IMR-90 (cell line): ENCODE measurements at regions not wholly inside any gene's neighbourhood (a gene's known extent, or its start where the extent isn't known, plus 50 kb on each side); places are given as distances from the start of the nearest gene placed in this dataset.

Experiments
- ATAC-seq: fragments of 200-7000 bp; cut with Tn5 transposase; 2 replicates; pipeline ENCODE4 v1.9.1; 2020; ENCODE audit warnings: low read depth, mild to moderate bottlenecking, moderate library complexity
- BruUV-seq: library from RNA; stranded (reverse); fragments of 400-500 nt; replicated peaks from 2 replicates; lab custom pipeline; 2021; lab: Mats Ljungman, UMichigan
- CTCF ChIA-PET: fragments of 300-600 bp; formaldehyde crosslinking; extraction: SDS; loops from one replicate; lab custom pipeline; 2021; ENCODE audit warnings: antibody characterized with exemption; lab: Yijun Ruan, JAX
- POLR2A ChIA-PET: fragments of 300-600 bp; sonication (Branson Sonifier 250); formaldehyde crosslinking; loops from one replicate; lab custom pipeline; 2022; ENCODE audit warnings: antibody characterized with exemption; ENCODE audit not compliant: unreplicated experiment; lab: Charles Lee
- DNase-seq: peaks from one replicate; pipeline ENCODE4 v3.0.0; 2013
- H2AFZ ChIP-seq: replicated peaks from 2 replicates; pipeline ENCODE3; 2013; ENCODE audit warnings: low read length, mild to moderate bottlenecking; ENCODE audit not compliant: poor library complexity
- H2AK5ac ChIP-seq: 2 replicates; pipeline ENCODE4 v1.6.1; 2013; ENCODE audit warnings: low read depth, low read length, inconsistent platforms
- H2AK9ac ChIP-seq: replicated peaks from 2 replicates; pipeline ENCODE3; 2013; ENCODE audit warnings: mild to moderate bottlenecking, low read depth, low read length, moderate library complexity; ENCODE audit not compliant: poor library complexity
- H2BK120ac ChIP-seq: 2 replicates; pipeline ENCODE4 v1.6.1; 2013; ENCODE audit warnings: low read depth, low read length, inconsistent platforms
- H2BK15ac ChIP-seq: 3 replicates; pipeline ENCODE4 v1.6.1; 2013; ENCODE audit warnings: low read depth, low read length, inconsistent platforms
- H2BK20ac ChIP-seq: 2 replicates; pipeline ENCODE4 v1.6.1; 2013; ENCODE audit warnings: low read depth, mild to moderate bottlenecking, inconsistent platforms, low read length, moderate library complexity
- H2BK5ac ChIP-seq: 2 replicates; pipeline ENCODE4 v1.6.1; 2013; ENCODE audit warnings: mild to moderate bottlenecking, low read depth, low read length, inconsistent platforms; ENCODE audit not compliant: poor library complexity, severe bottlenecking
- H3K14ac ChIP-seq: replicated peaks from 2 replicates; pipeline ENCODE4 v1.6.1; 2013; ENCODE audit warnings: low read depth, low read length, inconsistent platforms
- H3K18ac ChIP-seq: 2 replicates; pipeline ENCODE4 v1.6.1; 2013; ENCODE audit warnings: low read depth, low read length, control low read depth
- H3K23ac ChIP-seq: 2 replicates; pipeline ENCODE4 v1.6.1; 2013; ENCODE audit warnings: low read depth, low read length, inconsistent platforms
- H3K27ac ChIP-seq: 2 replicates; pipeline ENCODE4 v1.5.1; 2013; ENCODE audit warnings: mild to moderate bottlenecking, control low read depth, low read length; ENCODE audit not compliant: insufficient read depth
- H3K27me3 ChIP-seq: 2 replicates; pipeline ENCODE4 v1.6.1; 2013; ENCODE audit warnings: low read length; ENCODE audit not compliant: control insufficient read depth, insufficient read depth
- H3K36me3 ChIP-seq: 2 replicates; pipeline ENCODE4 v1.6.1; 2013; ENCODE audit warnings: low read length, mixed read lengths; ENCODE audit not compliant: control insufficient read depth, insufficient read depth
- H3K4ac ChIP-seq: 2 replicates; pipeline ENCODE4 v1.6.1; 2013; ENCODE audit warnings: low read depth, low read length, inconsistent platforms
- H3K4me1 ChIP-seq: 2 replicates; pipeline ENCODE4 v1.6.1; 2013; ENCODE audit warnings: low read length, mixed read lengths; ENCODE audit not compliant: control insufficient read depth, insufficient read depth
- H3K4me2 ChIP-seq: 2 replicates; pipeline ENCODE4 v1.6.1; 2013; ENCODE audit warnings: low read depth, mild to moderate bottlenecking, control low read depth, low read length, moderate library complexity
- H3K4me3 ChIP-seq: 2 replicates; pipeline ENCODE4 v1.5.1; 2013; ENCODE audit warnings: low read depth, mild to moderate bottlenecking, control low read depth, low read length, moderate library complexity; ENCODE audit not compliant: insufficient read depth
- H3K56ac ChIP-seq: 2 replicates; pipeline ENCODE4 v1.6.1; 2013; ENCODE audit warnings: low read length, inconsistent platforms; ENCODE audit not compliant: insufficient read depth; ENCODE audit errors: extremely low read depth
- H3K79me1 ChIP-seq, 2 experiments: 2 replicates each; pipeline ENCODE4 v1.6.1; 2013; ENCODE audit warnings: low read length in 2 of 2, inconsistent platforms in 1 of 2, low read depth in 1 of 2
- H3K9ac ChIP-seq: 2 replicates; pipeline ENCODE4 v1.6.1; 2013; ENCODE audit warnings: low read depth, low read length, control low read depth
- H3K9me1 ChIP-seq: 2 replicates; pipeline ENCODE4 v1.6.1; 2013; ENCODE audit warnings: low read length, inconsistent platforms; ENCODE audit not compliant: insufficient read depth
- H3K9me3 ChIP-seq: 2 replicates; pipeline ENCODE4 v1.6.1; 2013; ENCODE audit warnings: low read length; ENCODE audit not compliant: control insufficient read depth, insufficient read depth
- H4K20me1 ChIP-seq: 2 replicates; pipeline ENCODE4 v1.6.1; 2013; ENCODE audit warnings: low read length, inconsistent platforms; ENCODE audit not compliant: insufficient read depth
- H4K5ac ChIP-seq: 2 replicates; pipeline ENCODE4 v1.6.1; 2013; ENCODE audit warnings: mild to moderate bottlenecking, low read depth, low read length, control low read depth
- H4K8ac ChIP-seq, 2 experiments: 2 replicates each; pipeline ENCODE4 v1.6.1; 2013; ENCODE audit warnings: low read depth in 2 of 2, low read length in 2 of 2, control low read depth in 1 of 2, inconsistent platforms in 1 of 2
- H4K91ac ChIP-seq: 2 replicates; pipeline ENCODE4 v1.6.1; 2013; ENCODE audit warnings: low read depth, low read length, inconsistent platforms; ENCODE audit not compliant: insufficient read depth
- BHLHE40 ChIP-seq: fragments of 150-350 bp; IDR thresholded peaks from 2 replicates; pipeline ENCODE4 v1.6.1; 2016; ENCODE audit warnings: mild to moderate bottlenecking, low read depth, low read length
- CHD1 ChIP-seq: IDR thresholded peaks from 2 replicates; pipeline ENCODE4 v1.6.1; 2012; ENCODE audit warnings: low read depth, low read length, improper control_type of control experiment
- ELK1 ChIP-seq: fragments of 150-350 bp; IDR thresholded peaks from 2 replicates; pipeline ENCODE4 v1.6.1; 2016; ENCODE audit warnings: low read depth, mild to moderate bottlenecking, low read length, moderate library complexity, borderline replicate concordance
- FOS ChIP-seq: fragments of 150-350 bp; IDR thresholded peaks from 2 replicates; pipeline ENCODE4 v1.6.1; 2016; ENCODE audit warnings: low read depth, low read length
- NFE2L2 ChIP-seq: fragments of 150-350 bp; IDR thresholded peaks from 2 replicates; pipeline ENCODE4 v1.6.1; 2016; ENCODE audit warnings: low read depth, mild to moderate bottlenecking, low read length
- POLR2A ChIP-seq: IDR thresholded peaks from 2 replicates; pipeline ENCODE4 v1.6.1; 2012; ENCODE audit warnings: mild to moderate bottlenecking, low read depth, low read length
- RAD21 ChIP-seq: IDR thresholded peaks from 2 replicates; pipeline ENCODE4 v1.6.1; 2012; ENCODE audit warnings: low read length, improper control_type of control experiment
- WGBS, 2 experiments: methylation state at CpG; one replicate each; pipeline versions ENCODE4 v1.1.5 to v1.1.7; 2013; ENCODE audit warnings: missing lambda C conversion rate in 2 of 2; ENCODE audit not compliant: insufficient read length in 1 of 2; ENCODE audit errors: extremely low coverage in 2 of 2; 5-methylcytosine and 5-hydroxymethylcytosine counted together
- dilution Hi-C: fragments of 300-500 bp; cut with HindIII; formaldehyde crosslinking; loops from one replicate; pipeline ENCODE4 v1.14.3; 2018; ENCODE audit warnings: low sequenced_read_pairs; ENCODE audit not compliant: unreplicated experiment
- in situ Hi-C: fragments of 300-500 bp; cut with MboI; formaldehyde crosslinking; loops from 3 replicates; pipeline ENCODE4 v1.14.3; 2019; ENCODE audit warnings: low sequenced_read_pairs, inconsistent platforms, mixed read lengths
- intact Hi-C: fragments of 100-400 bp; cut with micrococcal nuclease; formaldehyde crosslinking; loops from 2 replicates; pipeline ENCODE4 v1.10.0; 2022

- no TSS peak for BruUV-seq
- 80% methylated on average over 1 of the region's 4 CpGs; no CpG with 5 or more reads in 1 of the 2 experiments for WGBS, 2 experiments
- CTCF ChIA-PET = no interaction called here
- H3K56ac ChIP-seq = no peak overlapping the region
- no peaks in the 10 kb centered on the region for H3K4me1 ChIP-seq
- H2BK20ac ChIP-seq = no peak overlapping the region
- no peak overlapping the region for H3K4ac ChIP-seq
- intact Hi-C loops (no loop called here), dilution Hi-C loops (no loop called here), in situ Hi-C loops (loop anchor here (25.0 kb wide), 2 partner anchors 653 to 1497 kb away; no protein-coding TSS in a partner anchor)
- no peaks in the 10 kb centered on the region for H3K79me1 ChIP-seq
- H4K91ac ChIP-seq = no peak overlapping the region
- no peak overlapping the region for H3K23ac ChIP-seq
- no peaks in the 10 kb centered on the region for H3K9me1 ChIP-seq
- H2AFZ ChIP-seq = no peak overlapping the region
- H3K27ac ChIP-seq = no peak overlapping the region
- no peak for TF ChIP-seq BHLHE40
- no peak for TF ChIP-seq ELK1
- TF ChIP-seq RAD21 = no peak
- no peak for TF ChIP-seq CHD1
- no peak for TF ChIP-seq FOS
- no peak for TF ChIP-seq POLR2A
- TF ChIP-seq NFE2L2 = no peak
- H4K5ac ChIP-seq = no peak overlapping the region
- H3K18ac ChIP-seq = no peak overlapping the region
- POLR2A ChIA-PET = no interaction called here
- H4K20me1 ChIP-seq = no peaks in the 10 kb centered on the region
- no peak for DNase-seq
- no peak for ATAC-seq
- H3K36me3 ChIP-seq = no peaks in the 10 kb centered on the region
- no peak overlapping the region for H2AK5ac ChIP-seq
- no peak overlapping the region for H3K4me2 ChIP-seq
- no peaks in the 10 kb centered on the region for H3K9me3 ChIP-seq
- no peaks in the 10 kb centered on the region; the same call in 1 of the 2 replicates for H3K27me3 ChIP-seq
- H3K4me3 ChIP-seq = no peak overlapping the region
- H2BK15ac ChIP-seq = no peak overlapping the region
- H2BK5ac ChIP-seq = no peak overlapping the region
- no peak overlapping the region for H2AK9ac ChIP-seq
- no peak overlapping the region for H3K14ac ChIP-seq
- H4K8ac ChIP-seq = no peak overlapping the region
- no peak overlapping the region for H2BK120ac ChIP-seq
- no peak overlapping the region for H3K9ac ChIP-seq
Observed at GRCh38 chr4:157984285-157984911, 188.4 kb downstream of the GASK1B start.
